SK-MEL-5 (cell line): ENCODE measurements at regions not wholly inside any gene's neighbourhood (a gene's known extent, or its start where the extent isn't known, plus 50 kb on each side); places are given as distances from the start of the nearest gene placed in this dataset.
"Not testable (repeated sequence)": the region's sequence is repeated elsewhere in the genome, so short reads cannot be mapped to it uniquely, and the experiment has no call there.

Experiments used
- DNase-seq: peaks from one replicate; pipeline ENCODE4 v3.0.0-alpha.2; 2016; ENCODE audit warnings: low read depth, low spot score
- in situ Hi-C: cut with HindIII; loops from 2 replicates; pipeline ENCODE4 v1.10.0; 2016; ENCODE audit warnings: low sequenced_read_pairs, high pct_unique_total_duplicates, low pct_unique_long_range_greater_than_20kb

DNA sequence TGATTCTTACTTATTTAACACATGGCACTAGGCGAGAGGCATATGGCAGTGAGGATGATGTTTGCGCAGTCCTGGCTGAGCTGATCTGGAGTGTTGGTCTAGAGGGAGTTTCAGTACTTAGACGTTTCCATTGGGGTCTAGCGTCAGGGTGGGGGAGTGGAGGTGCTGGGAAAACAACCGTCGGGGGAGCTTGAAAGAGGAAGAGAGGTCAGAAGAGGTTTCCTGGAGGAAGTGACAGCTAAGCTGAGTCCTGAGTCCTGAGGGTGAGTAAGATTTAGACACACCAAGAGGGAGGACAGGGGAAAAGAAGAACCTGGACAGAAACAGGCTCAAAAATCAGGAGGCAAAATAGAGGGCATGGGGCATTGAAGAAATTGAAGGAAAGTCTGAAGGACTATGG is 81.4 kb downstream of the ALOX5AP start:
- in situ Hi-C loops, result no loop called here
- DNase-seq, result no peak

DNA sequence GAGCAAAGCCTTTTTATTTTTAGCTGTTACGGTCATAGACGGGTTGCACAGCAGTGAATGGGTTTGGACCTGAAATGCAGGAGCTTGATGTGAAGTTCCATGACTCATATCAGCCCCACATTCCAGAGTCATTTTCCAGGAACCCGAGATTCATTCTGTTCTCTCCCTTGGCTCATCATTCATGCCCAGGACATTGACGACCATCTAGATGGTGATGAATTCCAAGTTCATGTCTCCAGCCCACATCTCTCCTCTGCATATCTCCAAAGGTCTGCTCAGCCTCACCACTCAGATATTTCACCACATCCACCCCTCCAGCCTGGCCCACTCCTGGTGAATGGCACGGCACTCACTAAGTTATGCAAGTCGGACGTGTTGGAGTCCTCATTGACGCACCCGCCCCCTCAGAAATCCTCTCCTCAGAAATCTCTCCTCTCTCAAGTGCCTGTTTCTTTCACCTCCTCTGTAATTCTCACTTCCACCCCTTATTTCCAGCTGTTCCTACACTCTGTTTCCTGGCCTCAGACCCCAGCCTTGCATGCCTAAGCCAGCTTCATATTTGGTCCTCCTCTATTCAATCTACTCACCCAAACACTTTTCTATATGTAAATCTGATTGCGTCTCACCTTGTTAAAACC is 83.1 kb downstream of the ALOX5AP start:
- in situ Hi-C loops, result no loop called here
- no peak for DNase-seq

DNA sequence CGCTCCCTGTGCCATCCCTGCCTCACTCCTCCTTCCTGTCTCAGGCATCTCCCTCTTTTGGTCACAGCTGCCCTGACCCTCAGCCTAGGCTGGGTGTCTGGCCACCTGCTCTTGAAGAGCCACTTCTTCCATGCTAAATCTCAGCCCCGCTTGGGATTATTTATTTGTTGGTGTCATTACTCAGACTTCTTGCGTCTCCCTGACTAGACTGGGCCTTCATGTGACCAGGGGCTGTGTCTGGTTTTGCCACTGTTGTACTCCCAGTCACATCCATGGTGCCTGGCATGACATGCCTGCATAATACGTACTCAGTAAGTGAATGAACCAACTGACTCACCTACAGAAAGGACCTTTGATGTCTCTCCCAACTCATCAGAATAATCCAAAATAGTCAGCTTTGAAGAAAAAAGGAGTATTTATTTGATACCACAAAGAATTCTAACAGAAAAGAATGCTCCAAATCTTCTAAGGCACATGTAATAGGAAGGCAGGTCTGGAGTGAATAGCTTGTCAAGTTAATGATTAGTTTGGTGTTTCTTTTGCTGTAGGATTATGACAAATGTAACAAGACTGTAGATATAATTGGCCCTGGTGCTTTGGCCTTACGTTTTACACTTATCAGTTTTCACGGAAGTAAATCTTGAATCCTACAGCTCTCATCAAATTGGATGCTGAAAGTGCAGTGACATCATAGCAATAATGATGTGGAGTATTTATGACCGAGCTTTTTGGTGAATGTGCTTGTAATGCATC is 84.0 kb downstream of the ALOX5AP start:
- DNase-seq, result no peak
- in situ Hi-C loops, result no loop called here

DNA sequence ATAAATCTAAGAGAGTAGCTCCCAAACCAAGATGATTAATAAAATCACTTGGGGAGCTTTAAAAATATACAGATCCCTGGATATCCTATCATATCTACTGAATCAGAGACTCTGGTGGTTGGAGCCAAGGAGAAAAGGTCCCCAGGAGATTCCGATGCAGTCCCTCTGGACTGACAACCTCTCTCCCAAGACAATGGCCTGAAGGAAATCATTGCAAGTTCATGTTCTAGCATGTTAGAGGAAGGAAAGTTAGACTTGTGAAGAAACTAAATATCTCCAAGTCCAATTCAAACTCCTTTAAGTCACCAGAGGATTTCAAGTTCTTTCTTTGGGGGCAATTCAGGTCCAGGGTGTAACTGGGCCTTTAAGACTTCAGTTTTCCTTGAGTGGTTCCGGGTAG is 84.7 kb upstream of the MEDAG start:
- in situ Hi-C loops, result no loop called here

DNA sequence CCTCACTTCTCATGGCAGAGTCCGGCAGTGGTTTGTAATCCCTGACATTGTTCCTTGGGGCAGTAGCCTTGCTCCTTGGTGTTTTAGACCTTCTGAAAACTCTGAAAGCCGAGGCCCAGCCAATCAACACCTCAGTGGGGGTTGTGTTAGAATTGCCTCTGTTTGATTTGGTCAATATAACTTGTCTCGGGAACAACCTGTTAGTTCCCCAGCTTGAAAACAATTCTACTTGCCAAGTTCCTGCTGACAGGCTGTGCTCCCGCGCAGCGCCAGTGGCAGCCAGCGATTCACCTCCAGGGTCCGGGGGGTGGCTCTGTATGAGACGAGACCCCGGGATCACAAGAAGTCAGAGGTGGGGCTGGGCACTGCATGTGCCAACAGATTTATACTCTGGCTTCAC is 81.4 kb upstream of the MEDAG start:
- in situ Hi-C loops, result no loop called here
- no peak for DNase-seq

More for the DNA sequence above, 84.7 kb upstream of the MEDAG start:
- DNase-seq, result no peak

DNA sequence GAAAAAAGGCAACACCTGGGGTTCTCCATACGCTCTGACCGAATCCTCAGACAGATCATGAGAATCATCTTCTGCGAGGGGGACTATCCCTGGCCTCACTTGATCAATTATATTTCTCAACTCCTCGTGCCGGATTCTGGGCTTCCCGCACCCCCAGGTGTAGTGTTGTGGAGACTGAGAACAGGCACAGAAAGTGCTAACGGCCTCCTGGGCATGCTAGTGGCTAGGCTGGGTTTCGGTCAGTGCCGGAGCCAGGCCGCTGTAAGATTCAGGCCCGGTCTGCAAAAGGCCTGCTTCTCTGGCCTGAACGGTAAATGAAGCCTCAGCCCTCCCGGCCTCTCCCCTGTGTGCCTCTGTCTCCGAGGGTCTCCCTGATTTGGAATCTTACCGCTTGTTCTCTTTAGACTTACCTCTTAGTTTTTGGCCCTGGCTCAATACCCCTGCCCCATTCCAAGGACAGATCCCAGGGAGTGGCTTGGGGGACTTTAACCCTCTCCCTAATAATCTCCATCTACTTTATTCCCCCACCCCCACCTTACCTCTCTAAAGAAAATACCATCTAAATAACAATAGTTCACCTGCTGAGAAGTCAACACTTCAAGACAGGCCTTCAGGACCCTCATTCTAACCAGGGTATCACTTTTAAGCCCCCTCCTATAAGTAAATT is 79.0 kb upstream of the MEDAG start:
- no peak for DNase-seq
- in situ Hi-C loops, result no loop called here

DNA sequence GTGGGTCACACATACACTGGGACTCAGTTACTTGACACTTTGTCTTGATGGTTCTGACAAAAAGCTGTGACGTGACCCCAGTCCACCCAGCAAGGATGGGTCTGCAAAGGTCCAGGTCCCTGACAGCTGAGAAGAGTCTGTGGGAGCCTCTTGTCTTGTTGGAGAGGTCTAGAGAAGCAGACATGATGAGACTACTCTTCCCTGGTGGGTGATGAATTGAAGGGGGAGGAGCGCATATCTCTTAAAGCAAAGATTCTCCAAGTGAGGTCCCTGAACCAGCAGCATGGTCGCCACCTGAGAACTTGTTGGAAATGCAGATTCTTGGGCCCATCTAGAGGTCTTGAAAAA is 78.5 kb upstream of the MEDAG start:
- no peak for DNase-seq
- in situ Hi-C loops, result no loop called here

DNA sequence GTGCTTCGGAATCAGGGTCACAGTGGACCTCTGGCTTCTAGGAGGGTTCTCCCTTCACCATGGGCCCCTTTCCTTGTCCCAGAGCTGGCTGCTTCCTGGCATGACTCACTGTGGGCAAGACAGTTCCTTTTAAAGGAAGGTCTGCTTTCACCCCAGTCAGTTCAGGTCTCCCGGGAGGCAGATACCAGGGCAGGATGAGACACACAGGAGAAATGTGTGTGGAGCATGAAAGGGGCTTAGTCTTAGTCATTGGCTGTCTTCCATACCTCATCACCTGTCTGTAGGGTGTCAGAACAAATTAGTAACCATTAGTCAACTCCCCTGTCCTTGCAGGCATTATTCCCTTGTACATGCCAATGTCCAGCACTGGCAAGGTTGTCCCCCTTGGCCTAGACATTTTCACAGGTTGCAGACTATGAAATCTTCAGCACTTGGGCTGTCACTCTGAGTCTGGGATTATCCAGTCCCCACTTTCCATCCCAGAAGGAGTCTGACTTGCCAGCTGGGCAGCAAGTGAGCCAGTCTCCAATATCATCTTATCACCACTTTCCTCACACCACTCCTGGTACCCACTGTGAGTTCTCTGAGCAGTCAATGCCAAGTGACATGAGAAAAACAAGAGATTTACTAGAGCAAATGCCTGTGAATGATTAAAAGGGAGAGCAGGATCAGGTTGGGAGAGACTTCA is 76.8 kb upstream of the MEDAG start:
- in situ Hi-C loops, result no loop called here
- DNase-seq, result no peak

DNA sequence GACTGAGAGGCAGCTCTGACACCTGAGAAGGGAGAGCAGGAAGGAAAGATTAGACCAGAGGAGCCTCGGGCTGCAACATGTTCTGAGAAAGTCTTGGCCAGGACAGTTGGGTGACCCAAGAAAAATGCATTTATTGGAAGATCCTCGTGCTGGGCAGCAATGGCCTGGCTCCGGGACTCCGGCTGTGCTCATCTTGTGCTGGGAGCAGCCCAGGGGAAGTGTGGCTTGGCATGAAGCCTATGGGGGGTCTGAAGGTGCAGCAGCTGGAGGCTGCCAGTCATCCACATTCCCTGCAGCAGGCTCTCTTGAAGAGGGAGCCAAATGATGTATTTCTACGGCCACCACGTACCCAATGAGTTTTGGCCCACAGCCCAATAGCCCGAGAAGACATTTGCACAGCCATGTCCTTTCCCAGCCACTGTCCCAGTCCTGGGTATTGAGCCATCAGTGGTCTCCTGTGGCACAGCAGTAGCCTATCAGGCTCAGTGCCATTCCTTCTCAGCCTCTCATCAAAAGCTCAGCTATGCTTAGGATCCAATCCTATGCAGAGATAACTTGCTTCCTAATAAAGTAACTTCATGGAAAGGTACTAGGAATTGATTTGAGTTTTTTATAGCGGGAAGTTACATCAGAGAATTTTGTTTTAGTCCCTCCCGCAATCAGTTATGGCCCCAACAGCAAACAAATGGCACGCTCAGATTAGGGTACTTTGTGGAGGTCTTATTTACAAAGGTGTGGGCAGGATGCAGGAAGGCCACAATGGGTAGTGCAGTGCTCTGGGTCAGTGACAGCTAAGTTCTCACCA is 76.0 kb upstream of the MEDAG start:
- DNase-seq, result no peak
- in situ Hi-C loops, result no loop called here

DNA sequence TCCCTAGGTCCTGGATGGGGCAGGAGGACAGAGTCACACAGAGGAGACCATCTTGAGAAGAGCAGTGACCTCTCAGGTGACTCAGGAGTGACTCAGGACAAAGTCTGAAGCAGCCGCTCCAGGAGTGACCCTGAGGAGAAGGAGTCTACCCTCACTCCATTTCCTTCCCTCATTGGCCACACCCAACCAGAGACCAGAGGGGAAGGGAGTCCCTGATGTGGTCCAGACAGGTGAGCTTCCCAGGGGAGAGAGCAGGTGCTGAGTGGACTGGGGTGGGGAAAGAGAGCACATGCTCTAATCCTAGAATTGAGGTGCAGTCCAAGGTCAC is 75.5 kb upstream of the MEDAG start:
- no peak for DNase-seq
- in situ Hi-C loops, result no loop called here

DNA sequence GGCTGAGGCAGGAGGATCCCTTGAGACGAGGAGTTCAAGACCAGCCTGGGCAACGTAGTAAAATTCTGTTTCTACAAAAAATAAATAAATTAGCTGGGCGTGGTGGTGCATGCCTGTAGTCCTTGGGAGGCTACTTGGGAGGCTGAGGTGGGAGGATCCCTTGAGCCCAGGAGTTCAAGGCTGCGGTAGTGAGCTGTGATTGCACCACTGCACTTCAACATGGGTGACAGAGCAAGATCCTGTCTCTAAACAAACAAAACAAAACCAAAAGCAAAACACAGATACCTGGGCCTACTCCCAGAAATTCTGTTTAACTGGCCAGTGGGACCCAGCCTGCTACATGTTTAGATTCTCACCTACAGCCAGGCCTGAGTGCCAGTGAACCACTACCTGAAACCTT is 74.6 kb upstream of the MEDAG start:
- DNase-seq, result no peak
- in situ Hi-C loops, result no loop called here

DNA sequence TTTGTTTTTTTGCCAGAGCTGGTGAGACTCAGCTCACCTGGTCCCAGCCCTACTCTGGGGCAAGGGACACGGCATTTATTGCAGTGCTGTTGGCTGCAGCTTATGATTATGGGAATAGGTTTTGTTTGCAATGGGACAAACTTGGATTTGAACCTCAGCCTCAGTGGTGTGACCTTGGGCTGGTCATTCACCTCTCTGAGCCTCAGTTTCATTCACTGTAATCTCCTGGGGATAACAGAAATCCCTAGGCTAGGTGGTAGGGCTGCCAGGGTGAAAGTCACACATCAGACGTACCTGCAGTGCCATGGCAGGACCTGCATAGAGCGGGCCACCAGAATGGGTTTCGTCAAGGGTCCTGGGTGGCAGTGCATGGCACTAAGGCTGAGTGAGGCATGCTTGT is 73.7 kb upstream of the MEDAG start:
- in situ Hi-C loops, result no loop called here

DNA sequence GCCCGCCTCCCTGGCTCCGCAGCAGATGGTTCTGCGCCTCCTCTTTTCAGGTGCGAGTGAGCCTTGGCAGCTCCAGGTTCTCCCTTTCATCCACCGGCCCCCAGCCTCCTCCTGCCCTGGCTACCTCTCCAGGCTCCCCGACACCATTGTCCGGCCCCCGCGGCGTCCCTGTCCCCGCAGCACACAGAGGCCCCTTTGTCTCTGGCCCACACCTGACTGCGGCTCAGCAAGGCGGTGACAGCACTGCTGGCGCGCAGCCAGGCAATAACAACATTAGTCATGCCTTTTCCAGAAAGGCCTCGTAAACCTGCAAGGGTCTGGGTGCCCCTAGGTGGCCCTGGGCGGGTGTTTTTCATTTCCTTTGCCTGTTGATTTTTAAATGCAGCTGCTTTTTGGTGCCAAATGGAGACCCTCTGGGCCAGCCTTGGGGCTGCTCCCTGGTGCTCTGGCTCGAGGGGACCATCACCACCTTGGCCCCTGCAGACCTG is 73.2 kb upstream of the MEDAG start:
- peak; percentile 56 for DNase-seq
- in situ Hi-C loops, result no loop called here

More for the DNA sequence above, 73.7 kb upstream of the MEDAG start:
- DNase-seq, result no peak

DNA sequence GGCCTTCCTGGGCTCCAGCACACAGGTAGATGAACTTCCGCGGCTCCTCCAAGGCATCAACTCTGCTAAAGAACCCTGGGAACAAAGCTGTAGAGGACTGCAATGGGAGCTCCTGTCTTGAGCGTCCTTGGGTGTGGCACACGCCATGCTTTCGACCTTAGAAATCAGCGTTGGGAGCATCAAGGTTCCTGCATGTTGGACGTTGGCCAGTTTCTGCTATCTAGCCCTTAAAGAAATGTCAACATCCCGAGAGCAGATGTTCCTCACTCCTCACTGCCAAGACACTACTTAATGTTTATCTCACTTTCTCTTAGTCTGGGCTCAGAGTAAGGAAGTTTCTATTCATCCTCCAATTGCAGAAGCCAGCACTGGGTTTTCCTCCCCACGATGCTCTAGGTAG is 70.6 kb upstream of the MEDAG start:
- in situ Hi-C loops, result no loop called here
- DNase-seq, result no peak

DNA sequence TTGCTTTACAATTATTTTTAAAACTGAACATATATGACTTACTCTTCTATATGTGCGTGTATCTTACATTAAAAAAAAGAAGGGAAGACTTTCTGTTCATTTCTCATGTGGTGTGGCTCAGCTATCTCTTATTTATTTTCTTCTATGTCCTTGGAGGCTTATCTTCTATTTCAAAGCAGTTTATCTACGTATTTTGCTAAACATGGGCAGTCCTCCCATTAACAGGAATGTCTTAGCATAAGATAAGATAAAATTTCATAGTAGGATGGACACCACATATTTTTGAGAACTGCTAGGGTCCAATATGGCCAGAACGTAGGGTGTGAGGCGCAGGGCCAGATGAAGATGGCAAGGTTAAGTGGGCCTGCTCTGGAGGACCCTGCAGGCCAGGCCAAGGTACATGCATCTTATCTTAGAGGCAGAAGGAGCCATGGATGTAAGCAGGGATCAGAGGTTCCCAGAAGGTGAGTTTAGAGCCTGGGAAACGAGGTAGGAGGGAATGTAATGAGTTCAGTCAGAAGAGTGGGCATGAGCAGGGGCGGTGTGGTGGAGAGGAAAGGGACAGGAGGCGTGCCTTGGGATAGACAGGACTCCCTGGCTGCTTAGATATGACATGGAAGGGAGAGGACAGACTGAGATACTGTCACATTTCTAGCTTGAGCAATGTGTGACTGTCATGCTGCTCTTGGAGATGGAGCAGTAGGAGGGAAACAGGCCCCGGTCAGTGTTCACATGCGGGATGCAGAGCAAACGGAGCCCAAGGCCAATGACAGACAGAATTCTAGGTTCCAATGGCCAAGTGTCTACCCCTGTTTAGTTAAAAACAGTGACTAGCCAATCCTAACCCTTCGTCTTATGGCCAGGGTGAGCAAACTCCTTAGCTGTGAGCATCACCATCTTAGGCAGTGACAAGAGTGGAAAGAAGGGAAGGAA is 68.6 kb upstream of the MEDAG start:
- DNase-seq, result no peak
- in situ Hi-C loops, result no loop called here

DNA sequence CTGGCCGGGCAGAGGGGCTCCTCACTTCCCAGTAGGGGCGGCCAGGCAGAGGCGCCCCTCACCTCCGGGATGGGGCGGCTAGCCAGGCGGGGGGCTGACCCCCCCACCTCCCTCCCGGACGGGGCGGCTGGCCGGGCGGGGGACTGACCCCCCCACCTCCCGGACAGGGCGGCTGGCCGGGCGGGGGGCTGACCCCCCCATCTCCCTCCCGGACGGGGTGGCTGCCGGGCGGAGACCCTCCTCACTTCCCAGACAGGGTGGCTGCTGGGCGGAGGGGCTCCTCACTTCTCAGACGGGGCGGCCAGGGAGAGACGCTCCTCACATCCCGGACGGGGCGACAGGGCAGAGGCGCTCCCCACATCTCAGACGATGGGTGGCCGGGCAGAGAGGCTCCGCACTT is 66.4 kb upstream of the MEDAG start:
- DNase-seq, in situ Hi-C loops: not testable (repeated sequence)

DNA sequence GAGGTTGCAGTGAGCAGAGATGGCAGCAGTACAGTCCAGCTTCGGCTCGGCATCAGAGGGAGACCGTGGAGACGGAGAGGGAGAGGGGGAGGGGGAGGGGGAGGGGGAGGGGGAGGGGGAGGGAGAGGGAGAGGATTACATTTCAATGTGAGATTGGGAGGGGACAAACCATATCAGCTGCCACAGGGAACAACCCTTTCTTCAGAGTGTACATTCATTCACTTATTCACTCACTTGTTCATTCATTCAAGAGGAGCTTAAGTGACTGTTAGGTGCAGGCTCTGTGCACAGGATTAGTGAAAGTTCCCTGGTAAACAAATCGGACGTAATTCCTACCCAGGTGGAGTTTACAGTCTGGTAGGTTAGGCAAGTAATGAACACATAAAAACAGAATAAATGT is 65.6 kb upstream of the MEDAG start:
- in situ Hi-C loops, result no loop called here
- DNase-seq, result no peak
